SK-N-SH treated with all-trans-retinoic acid at 6 μM for 48 hours (cell line): ENCODE measurements at regions not wholly inside any gene's neighbourhood (a gene's known extent, or its start where the extent isn't known, plus 50 kb on each side); places are given as distances from the start of the nearest gene placed in this dataset.
"Not testable (repeated sequence)": the region's sequence is repeated elsewhere in the genome, so short reads cannot be mapped to it uniquely, and the experiment has no call there.

Experiments
- ATAC-seq: fragments of 200-7000 bp; cut with Tn5 transposase; 3 replicates; pipeline ENCODE4 v1.9.1; 2020; ENCODE audit warnings: mild to moderate bottlenecking, moderate library complexity
- BACH2 ChIP-seq: fragments of 250-450 bp; sonication (Bioruptor Pico); IDR thresholded peaks from 2 replicates; pipeline ENCODE4 v1.9.0; 2021; ENCODE audit warnings: mild to moderate bottlenecking, borderline replicate concordance
- CREB5 ChIP-seq: fragments of 250-450 bp; sonication (Bioruptor Pico); IDR thresholded peaks from 2 replicates; pipeline ENCODE4 v1.5.1; 2020; ENCODE audit warnings: low read depth, mild to moderate bottlenecking, moderate library complexity
- CSDC2 ChIP-seq: fragments of 250-450 bp; sonication (Bioruptor Pico); IDR thresholded peaks from 2 replicates; pipeline ENCODE4 v1.5.0; 2020; ENCODE audit warnings: mild to moderate bottlenecking, moderate library complexity
- CSRNP3 ChIP-seq: fragments of 250-450 bp; sonication (Bioruptor Pico); IDR thresholded peaks from 2 replicates; pipeline ENCODE4 v1.5.1; 2021; ENCODE audit warnings: mild to moderate bottlenecking, moderate library complexity
- GLIS3 ChIP-seq: fragments of 250-450 bp; sonication (Bioruptor Pico); IDR thresholded peaks from 2 replicates; pipeline ENCODE4 v1.5.0; 2020; ENCODE audit warnings: mild to moderate bottlenecking, moderate library complexity
- ISL1 ChIP-seq: fragments of 250-450 bp; sonication (Bioruptor Pico); IDR thresholded peaks from 2 replicates; pipeline ENCODE4 v2.1.2; 2022; ENCODE audit warnings: mild to moderate bottlenecking, moderate library complexity
- PATZ1 ChIP-seq: fragments of 250-450 bp; sonication (Bioruptor Pico); IDR thresholded peaks from 2 replicates; pipeline ENCODE4 v1.8.0; 2020; ENCODE audit warnings: mild to moderate bottlenecking, moderate library complexity, borderline replicate concordance
- POU6F1 ChIP-seq: fragments of 250-450 bp; sonication (Bioruptor Pico); IDR thresholded peaks from 2 replicates; pipeline ENCODE4 v1.8.0; 2021; ENCODE audit warnings: low read depth, mild to moderate bottlenecking, moderate library complexity, borderline replicate concordance
- PPARA ChIP-seq: fragments of 250-450 bp; sonication (Bioruptor Pico); IDR thresholded peaks from 2 replicates; pipeline ENCODE4 v1.5.0; 2020; ENCODE audit warnings: mild to moderate bottlenecking, borderline replicate concordance
- RARB ChIP-seq: fragments of 250-450 bp; sonication (Bioruptor Pico); IDR thresholded peaks from 2 replicates; pipeline ENCODE4 v1.8.0; 2021; ENCODE audit warnings: mild to moderate bottlenecking, moderate library complexity
- SNAI2 ChIP-seq: fragments of 250-450 bp; sonication (Bioruptor Pico); IDR thresholded peaks from 2 replicates; pipeline ENCODE4 v1.5.0; 2020; ENCODE audit warnings: mild to moderate bottlenecking, moderate library complexity
- TCF4 ChIP-seq: fragments of 250-450 bp; sonication (Bioruptor Pico); IDR thresholded peaks from 2 replicates; pipeline ENCODE4 v1.8.0; 2021; ENCODE audit warnings: mild to moderate bottlenecking, moderate library complexity, borderline replicate concordance
- TOX ChIP-seq: fragments of 250-450 bp; sonication (Bioruptor Pico); IDR thresholded peaks from 2 replicates; pipeline ENCODE4 v1.8.0; 2021; ENCODE audit warnings: mild to moderate bottlenecking, moderate library complexity, borderline replicate concordance
- ZC3H10 ChIP-seq: fragments of 250-450 bp; sonication (Bioruptor Pico); IDR thresholded peaks from 2 replicates; pipeline ENCODE4 v1.5.1; 2021; ENCODE audit warnings: mild to moderate bottlenecking, moderate library complexity
- ZFP30 ChIP-seq: fragments of 450-650 bp; formaldehyde crosslinking; IDR thresholded peaks from 2 replicates; pipeline ENCODE4 v1.5.0; 2022; ENCODE audit warnings: mild to moderate bottlenecking, moderate library complexity
- ZNF565 ChIP-seq: fragments of 450-650 bp; formaldehyde crosslinking; conservative IDR thresholded peaks from 2 replicates; pipeline ENCODE4 v1.5.0; 2020; ENCODE audit warnings: low read depth, mild to moderate bottlenecking, moderate library complexity
- ZNF70 ChIP-seq: fragments of 450-650 bp; formaldehyde crosslinking; IDR thresholded peaks from 2 replicates; pipeline ENCODE4 v1.5.0; 2020; ENCODE audit warnings: mild to moderate bottlenecking, moderate library complexity
- ZNF8 ChIP-seq: fragments of 450-650 bp; formaldehyde crosslinking; IDR thresholded peaks from 2 replicates; pipeline ENCODE4 v1.5.0; 2020; ENCODE audit warnings: mild to moderate bottlenecking, moderate library complexity

- TF ChIP-seq TOX (CRISPR knock-in tag) (no peak), SNAI2 (CRISPR knock-in tag) (no peak), ZFP30 (CRISPR knock-in tag) (no peak), ISL1 (CRISPR knock-in tag) (no peak), TCF4 (CRISPR knock-in tag) (no peak), CREB5 (CRISPR knock-in tag) (no peak), ZNF565 (CRISPR knock-in tag) (no peak), CSRNP3 (CRISPR knock-in tag) (no peak), BACH2 (CRISPR knock-in tag) (no peak), PPARA (CRISPR knock-in tag) (no peak)
- no peak for ATAC-seq
Observed at GRCh38 chr17:71511266-71511995, 609.4 kb upstream of the SOX9 start.

GRCh38 chr17:71513725-71514124, 607.1 kb upstream of the SOX9 start:
- not testable (repeated sequence) for ATAC-seq

GRCh38 chr17:71516149-71516548, 604.7 kb upstream of the SOX9 start:
- ATAC-seq, result no peak
- no peak for TF ChIP-seq GLIS3
- TF ChIP-seq ISL1 (CRISPR knock-in tag), result peak; percentile 81; the same call in 1 of the 2 replicates

GRCh38 chr17:71519285-71519684, 601.5 kb upstream of the SOX9 start:
- ATAC-seq, result no peak
- no peak for TF ChIP-seq CREB5 (CRISPR knock-in tag)
- no peak for TF ChIP-seq CSDC2 (CRISPR knock-in tag)

- no peak for TF ChIP-seq SNAI2 (CRISPR knock-in tag)
- TF ChIP-seq GLIS3, result no peak
- TF ChIP-seq CSRNP3 (CRISPR knock-in tag), result no peak
- TF ChIP-seq PATZ1 (CRISPR knock-in tag), result no peak
- no peak for TF ChIP-seq POU6F1 (CRISPR knock-in tag)
- TF ChIP-seq ZC3H10 (CRISPR knock-in tag), result no peak
- no peak for TF ChIP-seq ZNF8
- TF ChIP-seq ZNF70 (CRISPR knock-in tag), result no peak
- no peak for TF ChIP-seq ISL1 (CRISPR knock-in tag)
- TF ChIP-seq ZNF565 (CRISPR knock-in tag), result no peak
- no peak for TF ChIP-seq RARB (CRISPR knock-in tag)
- TF ChIP-seq CSDC2 (CRISPR knock-in tag), result no peak
- no peak for TF ChIP-seq TCF4 (CRISPR knock-in tag)
- TF ChIP-seq, all 23 proteins: peak for 0
- peak; percentile 50; the same call in 2 of the 3 replicates for ATAC-seq
Observed at GRCh38 chr17:71521724-71522123, 599.1 kb upstream of the SOX9 start.
